ENCODE measurements at regions not wholly inside any gene's neighbourhood (a gene's known extent, or its start where the extent isn't known, plus 50 kb on each side); places are given as distances from the start of the nearest gene placed in this dataset.

- 84% methylated on average over 3 of the region's 3 CpGs for WGBS
- Histone ChIP-seq H3K36me3 (no peaks in the 10 kb centered on the region), H3K27ac (replicated peaks in 1 of 4) (no peak overlapping the region), H3K4me1 (no peaks in the 10 kb centered on the region), H3K9me3 (no peaks in the 10 kb centered on the region), H3K27me3 (no peaks in the 10 kb centered on the region), H3K4me3 (no peak overlapping the region)
- no peak for DNase-seq (ENCODE audit: extremely low spot score)
- TF ChIP-seq EP300 (IDR thresholded peaks at IDR 0.05) (no peak), POLR2AphosphoS5 (IDR thresholded peaks at IDR 0.05) (no peak), CTCF (IDR thresholded peaks at IDR 0.05) (no peak), POLR2A (IDR thresholded peaks at IDR 0.05; ENCODE audit: low read depth) (no peak)
- intact Hi-C loops (cut with DNase I) = no loop called here
Observed at GRCh38 chr20:22824077-22824476, 211.0 kb upstream of the SSTR4 start.

GRCh38 chr20:22825076-22825475 is 210.0 kb upstream of the SSTR4 start:
- intact Hi-C loops (cut with DNase I) = no loop called here
- 87% methylated on average over 3 of the region's 3 CpGs for WGBS
- DNase-seq (ENCODE audit: extremely low spot score) = no peak
- Histone ChIP-seq H3K36me3 (no peaks in the 10 kb centered on the region), H3K27ac (replicated peaks in 1 of 4) (no peak overlapping the region), H3K4me3 (no peak overlapping the region), H3K4me1 (no peaks in the 10 kb centered on the region), H3K27me3 (no peaks in the 10 kb centered on the region), H3K9me3 (no peaks in the 10 kb centered on the region)
- TF ChIP-seq EP300 (IDR thresholded peaks at IDR 0.05) (no peak), CTCF (IDR thresholded peaks at IDR 0.05) (no peak), POLR2AphosphoS5 (IDR thresholded peaks at IDR 0.05) (no peak), POLR2A (IDR thresholded peaks at IDR 0.05; ENCODE audit: low read depth) (no peak)

GRCh38 chr20:22825546-22825945 is 209.6 kb upstream of the SSTR4 start:
- no peak overlapping the region for H3K27ac ChIP-seq (replicated peaks in 1 of 4)
- H3K27me3 ChIP-seq = no peaks in the 10 kb centered on the region
- 65% methylated on average over 4 of the region's 4 CpGs for WGBS
- TF ChIP-seq POLR2A (IDR thresholded peaks at IDR 0.05; ENCODE audit: low read depth) = no peak
- no peak for TF ChIP-seq CTCF (IDR thresholded peaks at IDR 0.05)
- H3K9me3 ChIP-seq = no peaks in the 10 kb centered on the region
- no peak overlapping the region for H3K4me3 ChIP-seq
- no peak for DNase-seq (ENCODE audit: extremely low spot score)
- no peaks in the 10 kb centered on the region for H3K36me3 ChIP-seq
- no peaks in the 10 kb centered on the region for H3K4me1 ChIP-seq
- intact Hi-C loops (cut with DNase I) = no loop called here

- TF ChIP-seq POLR2AphosphoS5 (IDR thresholded peaks at IDR 0.05) (no peak), POLR2A (IDR thresholded peaks at IDR 0.05; ENCODE audit: low read depth) (no peak), EP300 (IDR thresholded peaks at IDR 0.05) (no peak), CTCF (IDR thresholded peaks at IDR 0.05) (no peak)
- Histone ChIP-seq H3K27ac (replicated peaks in 1 of 4) (no peak overlapping the region), H3K9me3 (no peaks in the 10 kb centered on the region), H3K4me3 (no peak overlapping the region), H3K4me1 (no peaks in the 10 kb centered on the region), H3K27me3 (no peaks in the 10 kb centered on the region), H3K36me3 (no peaks in the 10 kb centered on the region)
- 91% methylated on average over 7 of the region's 8 CpGs for WGBS
- intact Hi-C loops (cut with DNase I) = no loop called here
- no peak for DNase-seq (ENCODE audit: extremely low spot score)
Observed at GRCh38 chr20:22826306-22827230, 208.5 kb upstream of the SSTR4 start.

- Histone ChIP-seq H3K4me1 (no peaks in the 10 kb centered on the region), H3K27ac (replicated peaks in 1 of 4) (no peak overlapping the region), H3K36me3 (no peaks in the 10 kb centered on the region), H3K4me3 (no peak overlapping the region), H3K9me3 (no peaks in the 10 kb centered on the region), H3K27me3 (no peaks in the 10 kb centered on the region)
- intact Hi-C loops (cut with DNase I) = no loop called here
- TF ChIP-seq CTCF (IDR thresholded peaks at IDR 0.05) (no peak), EP300 (IDR thresholded peaks at IDR 0.05) (no peak), POLR2AphosphoS5 (IDR thresholded peaks at IDR 0.05) (no peak), POLR2A (IDR thresholded peaks at IDR 0.05; ENCODE audit: low read depth) (no peak)
- 92% methylated on average over 3 of the region's 3 CpGs for WGBS
- no peak for DNase-seq (ENCODE audit: extremely low spot score)
Observed at GRCh38 chr20:22827916-22828315, 207.2 kb upstream of the SSTR4 start.
